GM23338 (cell line): ENCODE measurements at regions not wholly inside any gene's neighbourhood (a gene's known extent, or its start where the extent isn't known, plus 50 kb on each side); places are given as distances from the start of the nearest gene placed in this dataset.

ENCODE experiments used
- ATAC-seq: fragments of 200-7000 bp; cut with Tn5 transposase; 3 replicates; pipeline ENCODE4 v1.9.1; 2020
- DNase-seq: peaks from one replicate; pipeline ENCODE4 v3.0.0-alpha.2; 2015; ENCODE audit warnings: low spot score
- H2AFZ ChIP-seq: fragments of 200-600 bp; sonication (generic); 2 replicates; pipeline ENCODE4 v1.8.0; 2016; ENCODE audit warnings: antibody characterized with exemption, mild to moderate bottlenecking, moderate library complexity
- H3F3A ChIP-seq: fragments of 200-600 bp; sonication (generic); replicated peaks from 2 replicates; pipeline ENCODE4 v1.8.0; 2017; ENCODE audit warnings: antibody characterized with exemption, mixed run types, low read depth
- H3K27ac ChIP-seq: fragments of 200-600 bp; sonication (generic); 2 replicates; pipeline ENCODE4 v1.6.1; 2016; ENCODE audit warnings: low read depth
- H3K27me3 ChIP-seq: fragments of 200-600 bp; sonication (generic); 2 replicates; pipeline ENCODE4 v1.8.0; 2016; ENCODE audit warnings: mild to moderate bottlenecking, mixed run types, moderate library complexity; ENCODE audit not compliant: insufficient read depth
- H3K36me3 ChIP-seq: fragments of 200-600 bp; sonication (generic); 2 replicates; pipeline ENCODE4 v1.8.0; 2016; ENCODE audit warnings: mild to moderate bottlenecking; ENCODE audit not compliant: insufficient read depth
- H3K4me1 ChIP-seq: fragments of 200-600 bp; sonication (generic); 2 replicates; pipeline ENCODE4 v1.8.0; 2016; ENCODE audit warnings: mild to moderate bottlenecking, moderate library complexity; ENCODE audit not compliant: insufficient read depth
- H3K4me2 ChIP-seq: fragments of 200-600 bp; sonication (generic); 2 replicates; pipeline ENCODE4 v1.7.1; 2017; ENCODE audit warnings: mixed run types
- H3K4me3 ChIP-seq: fragments of 200-600 bp; sonication (generic); 2 replicates; pipeline ENCODE4 v1.6.1; 2016; ENCODE audit warnings: mixed run types
- H3K79me2 ChIP-seq: fragments of 200-600 bp; sonication (generic); replicated peaks from 2 replicates; pipeline ENCODE4 v1.8.0; 2017; ENCODE audit warnings: mild to moderate bottlenecking; ENCODE audit not compliant: insufficient read depth
- H3K9me2 ChIP-seq: fragments of 200-600 bp; sonication (generic); 2 replicates; pipeline ENCODE4 v1.8.0; 2017; ENCODE audit not compliant: insufficient read depth
- H4K20me1 ChIP-seq: fragments of 200-600 bp; sonication (generic); replicated peaks from 2 replicates; pipeline ENCODE4 v1.8.0; 2017; ENCODE audit warnings: mild to moderate bottlenecking; ENCODE audit not compliant: insufficient read depth
- H3K27ac Mint-ChIP-seq: 2 replicates; pipeline ENCODE4 v1.8.0; 2020; ENCODE audit warnings: inconsistent platforms, mild to moderate bottlenecking, moderate library complexity, mixed read lengths
- H3K27me3 Mint-ChIP-seq: 3 replicates; pipeline ENCODE4 v1.8.0; 2022; ENCODE audit warnings: low read depth, mild to moderate bottlenecking, moderate library complexity, mixed read lengths, inconsistent platforms; ENCODE audit not compliant: insufficient read depth, poor library complexity
- H3K36me3 Mint-ChIP-seq: 3 replicates; pipeline ENCODE4 v1.8.0; 2021; ENCODE audit warnings: low read depth, mild to moderate bottlenecking, inconsistent platforms, moderate library complexity, mixed read lengths
- H3K4me1 Mint-ChIP-seq: 3 replicates; pipeline ENCODE4 v1.8.0; 2020; ENCODE audit warnings: mild to moderate bottlenecking, inconsistent platforms, mixed read lengths
- H3K4me3 Mint-ChIP-seq: 3 replicates; pipeline ENCODE4 v1.8.0; 2021; ENCODE audit warnings: moderate library complexity, mild to moderate bottlenecking, inconsistent platforms, mixed read lengths
- H3K9me3 Mint-ChIP-seq: 3 replicates; pipeline ENCODE4 v1.8.0; 2020; ENCODE audit warnings: moderate library complexity, mild to moderate bottlenecking, inconsistent platforms, mixed read lengths
- CREB1 ChIP-seq: fragments of 250-450 bp; sonication (Bioruptor Pico); IDR thresholded peaks from 2 replicates; pipeline ENCODE4 v1.5.0; 2020; ENCODE audit warnings: low read depth, mild to moderate bottlenecking, moderate library complexity
- EZH2 ChIP-seq: fragments of 200-600 bp; sonication (generic); IDR thresholded peaks from one replicate; pipeline ENCODE4 v1.8.0; 2017; ENCODE audit warnings: antibody characterized with exemption, mild to moderate bottlenecking, low read depth; ENCODE audit not compliant: unreplicated experiment
- ZNF331 ChIP-seq: fragments of 250-450 bp; sonication (Bioruptor Pico); IDR thresholded peaks from 2 replicates; pipeline ENCODE4 v1.5.0; 2020; ENCODE audit warnings: low read depth, mild to moderate bottlenecking, moderate library complexity
- ZNF462 ChIP-seq: fragments of 250-450 bp; sonication (Bioruptor Pico); IDR thresholded peaks from 2 replicates; pipeline ENCODE4 v1.5.0; 2020; ENCODE audit warnings: mild to moderate bottlenecking, moderate library complexity

GRCh38 chr14:54342806-54343205 is 54.0 kb upstream of the CDKN3 start (continued):
- TF ChIP-seq ZNF462 (CRISPR knock-in tag) (no peak), CREB1 (CRISPR knock-in tag) (no peak)

GRCh38 chr14:54343272-54344121 is 53.3 kb upstream of the CDKN3 start:
- Mint-ChIP-seq H3K36me3 (no peaks in the 10 kb centered on the region), H3K4me1 (peaks cover 26% of the 10 kb centered on the region), H3K27ac (no peak overlapping the region), H3K27me3 (peaks cover 2% of the 10 kb centered on the region), H3K4me3 (no peak overlapping the region), H3K9me3 (no peaks in the 10 kb centered on the region; the same call in 2 of the 3 replicates)
- Histone ChIP-seq H3K27ac (no peak overlapping the region), H3K9me2 (0 out of 2 replicates have a peak, but pooled peaks cover 2% of the 10 kb centered on the region), H3K36me3 (no peaks in the 10 kb centered on the region), H4K20me1 (no peaks in the 10 kb centered on the region), H3K4me1 (peaks cover 21% of the 10 kb centered on the region), H3K79me2 (no peaks in the 10 kb centered on the region), H3K4me3 (no peak overlapping the region), H2AFZ (0 out of 2 replicates have a peak overlapping the region, but pooled peaks have one; percentile 49), H3K4me2 (no peak overlapping the region), H3K27me3 (no peaks in the 10 kb centered on the region), H3F3A (no peaks in the 10 kb centered on the region)
- no peak for ATAC-seq
- DNase-seq: no peak
- TF ChIP-seq EZH2 (no peak), ZNF331 (CRISPR knock-in tag) (no peak)
